ENCODE measurements at regions not wholly inside any gene's neighbourhood (a gene's known extent, or its start where the extent isn't known, plus 50 kb on each side); places are given as distances from the start of the nearest gene placed in this dataset.
"Not testable (repeated sequence)": the region's sequence is repeated elsewhere in the genome, so short reads cannot be mapped to it uniquely, and the experiment has no call there.

GRCh38 chr2:87331940-87332583, 310.4 kb upstream of the PLGLB1 start:
- TF ChIP-seq, protein P1, sequence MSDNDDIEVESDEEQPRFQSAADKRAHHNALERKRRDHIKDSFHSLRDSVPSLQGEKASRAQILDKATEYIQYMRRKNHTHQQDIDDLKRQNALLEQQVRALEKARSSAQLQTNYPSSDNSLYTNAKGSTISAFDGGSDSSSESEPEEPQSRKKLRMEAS (IDR thresholded peaks at IDR 0.05; ENCODE audit: insufficient read depth, insufficient read length): not testable (repeated sequence)
- TF ChIP-seq, protein P2, sequence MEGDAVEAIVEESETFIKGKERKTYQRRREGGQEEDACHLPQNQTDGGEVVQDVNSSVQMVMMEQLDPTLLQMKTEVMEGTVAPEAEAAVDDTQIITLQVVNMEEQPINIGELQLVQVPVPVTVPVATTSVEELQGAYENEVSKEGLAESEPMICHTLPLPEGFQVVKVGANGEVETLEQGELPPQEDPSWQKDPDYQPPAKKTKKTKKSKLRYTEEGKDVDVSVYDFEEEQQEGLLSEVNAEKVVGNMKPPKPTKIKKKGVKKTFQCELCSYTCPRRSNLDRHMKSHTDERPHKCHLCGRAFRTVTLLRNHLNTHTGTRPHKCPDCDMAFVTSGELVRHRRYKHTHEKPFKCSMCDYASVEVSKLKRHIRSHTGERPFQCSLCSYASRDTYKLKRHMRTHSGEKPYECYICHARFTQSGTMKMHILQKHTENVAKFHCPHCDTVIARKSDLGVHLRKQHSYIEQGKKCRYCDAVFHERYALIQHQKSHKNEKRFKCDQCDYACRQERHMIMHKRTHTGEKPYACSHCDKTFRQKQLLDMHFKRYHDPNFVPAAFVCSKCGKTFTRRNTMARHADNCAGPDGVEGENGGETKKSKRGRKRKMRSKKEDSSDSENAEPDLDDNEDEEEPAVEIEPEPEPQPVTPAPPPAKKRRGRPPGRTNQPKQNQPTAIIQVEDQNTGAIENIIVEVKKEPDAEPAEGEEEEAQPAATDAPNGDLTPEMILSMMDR (IDR thresholded peaks at IDR 0.05; ENCODE audit: extremely low read depth in 1 of 2, insufficient read depth in 1 of 2, low read depth in 1 of 2, low read length in 2 of 2): not testable (repeated sequence)
- not testable (repeated sequence) for TF ChIP-seq EZH2 (IDR thresholded peaks at IDR 0.05; ENCODE audit: borderline replicate concordance, low read depth, low read length, severe bottlenecking); POLR2A (IDR thresholded peaks at IDR 0.05; ENCODE audit: low read depth, low read length); POLR2AphosphoS5 (IDR thresholded peaks at IDR 0.05; ENCODE audit: insufficient read depth, low read depth, low read length); MYC (IDR thresholded peaks at IDR 0.05; ENCODE audit: low read depth, low read length); GATA2 (IDR thresholded peaks at IDR 0.05; ENCODE audit: insufficient read depth, insufficient read length, low read depth, low read length); JUN (IDR thresholded peaks at IDR 0.05; ENCODE audit: borderline replicate concordance, insufficient read depth, insufficient read length, low read depth)
